GM19043 (cell line): ENCODE measurements at regions not wholly inside any gene's neighbourhood (a gene's known extent, or its start where the extent isn't known, plus 50 kb on each side); places are given as distances from the start of the nearest gene placed in this dataset.
"Not testable (repeated sequence)": the region's sequence is repeated elsewhere in the genome, so short reads cannot be mapped to it uniquely, and the experiment has no call there.

ENCODE experiments used
- ATAC-seq: cut with Tn5 transposase; IDR thresholded peaks from one replicate; pipeline ENCODE4 v1.9.1; 2021; ENCODE audit warnings: low read depth; ENCODE audit not compliant: unreplicated experiment

- no peak for ATAC-seq
Measured at GRCh38 chr4:84298023-84298718, 200.9 kb downstream of the NKX6-1 start.

- ATAC-seq: no peak
Measured at GRCh38 chr4:84291969-84292368, 207.1 kb downstream of the NKX6-1 start.

GRCh38 chr4:84286048-84286447 is 213.0 kb downstream of the NKX6-1 start:
- ATAC-seq: no peak

- no peak for ATAC-seq
Measured at GRCh38 chr4:84279678-84280077, 219.4 kb downstream of the NKX6-1 start.

GRCh38 chr4:84277923-84278322 is 221.2 kb downstream of the NKX6-1 start:
- ATAC-seq: no peak

GRCh38 chr4:84276752-84277151 is 222.3 kb downstream of the NKX6-1 start:
- no peak for ATAC-seq

GRCh38 chr4:84269536-84270044 is 229.5 kb downstream of the NKX6-1 start:
- no peak for ATAC-seq

- ATAC-seq: no peak
Measured at GRCh38 chr4:84264652-84265051, 234.4 kb downstream of the NKX6-1 start.

- ATAC-seq: no peak
Measured at GRCh38 chr4:84263415-84263814, 235.7 kb downstream of the NKX6-1 start.

- no peak for ATAC-seq
Measured at GRCh38 chr4:84260495-84260894, 238.6 kb downstream of the NKX6-1 start.

- peak; percentile 66 for ATAC-seq
Measured at GRCh38 chr4:84258905-84259830, 239.9 kb downstream of the NKX6-1 start.

GRCh38 chr4:84254537-84254936 is 244.6 kb downstream of the NKX6-1 start:
- no peak for ATAC-seq

GRCh38 chr4:84249521-84249920 is 249.6 kb downstream of the NKX6-1 start:
- no peak for ATAC-seq

- not testable (repeated sequence) for ATAC-seq
Measured at GRCh38 chr4:84245042-84245441, 254.1 kb downstream of the NKX6-1 start.

- ATAC-seq: not testable (repeated sequence)
Measured at GRCh38 chr4:84244346-84244801, 254.7 kb downstream of the NKX6-1 start.

GRCh38 chr4:84243685-84244084 is 255.4 kb downstream of the NKX6-1 start:
- no peak for ATAC-seq

GRCh38 chr4:84239278-84239845 is 259.7 kb downstream of the NKX6-1 start:
- ATAC-seq: no peak

- ATAC-seq: no peak
Measured at GRCh38 chr4:84238247-84239090, 260.6 kb downstream of the NKX6-1 start.

GRCh38 chr4:84237008-84237407 is 262.1 kb downstream of the NKX6-1 start:
- no peak for ATAC-seq
